Stimulated activated CD8-positive, alpha-beta memory T cell treated with anti-CD3 and anti-CD28 coated beads, Interleukin-2, amount 100 ng/mL, for 48 hours (primary cell): ENCODE measurements at regions not wholly inside any gene's neighbourhood (a gene's known extent, or its start where the extent isn't known, plus 50 kb on each side); places are given as distances from the start of the nearest gene placed in this dataset.

Experiments used
- DNase-seq, 2 donors: peaks; one replicate each; pipeline ENCODE4 v3.0.0-alpha.2; 2020; ENCODE audit warnings: low read depth in 2 of 2

DNA sequence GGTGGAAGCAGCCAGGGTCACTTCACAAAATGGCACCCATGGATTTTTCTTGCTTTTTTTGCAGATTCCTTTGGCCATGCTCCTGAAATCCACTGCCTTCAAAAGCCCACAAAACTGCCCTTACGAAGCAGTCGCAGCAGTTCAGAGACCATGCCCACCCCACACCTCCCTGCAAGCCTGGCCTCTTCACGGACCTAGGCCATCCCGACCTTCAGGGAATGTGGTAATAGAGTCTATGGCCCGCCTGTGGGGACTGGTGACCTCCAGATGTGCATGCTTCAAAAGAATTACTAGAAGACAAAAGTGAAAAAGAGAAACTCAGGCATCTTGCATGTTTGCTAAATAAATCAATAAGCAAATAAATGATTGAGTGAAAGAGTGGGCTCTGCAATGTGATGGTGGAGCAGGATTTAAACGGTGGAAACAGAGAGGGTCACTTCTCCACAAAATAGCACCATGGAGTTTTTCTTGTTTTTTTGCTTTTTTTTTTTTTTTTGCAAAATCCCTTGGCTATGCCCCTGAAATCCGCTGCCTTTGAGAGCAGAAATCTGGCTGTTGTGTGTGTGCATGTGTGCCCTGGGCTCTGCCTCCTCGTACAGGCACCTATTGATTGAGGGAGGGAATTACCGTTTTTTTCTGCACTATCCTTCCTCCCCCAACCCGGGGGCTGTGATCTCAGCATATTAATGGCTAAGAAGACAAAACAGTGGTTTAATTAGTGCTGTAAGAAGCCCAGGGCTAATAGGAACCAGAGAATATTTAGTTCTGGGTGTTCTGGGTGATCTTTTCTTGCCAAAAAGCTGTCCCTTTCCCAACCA lies 107.4 kb downstream of the PXDC1 start:
- DNase-seq, result no peak

DNA sequence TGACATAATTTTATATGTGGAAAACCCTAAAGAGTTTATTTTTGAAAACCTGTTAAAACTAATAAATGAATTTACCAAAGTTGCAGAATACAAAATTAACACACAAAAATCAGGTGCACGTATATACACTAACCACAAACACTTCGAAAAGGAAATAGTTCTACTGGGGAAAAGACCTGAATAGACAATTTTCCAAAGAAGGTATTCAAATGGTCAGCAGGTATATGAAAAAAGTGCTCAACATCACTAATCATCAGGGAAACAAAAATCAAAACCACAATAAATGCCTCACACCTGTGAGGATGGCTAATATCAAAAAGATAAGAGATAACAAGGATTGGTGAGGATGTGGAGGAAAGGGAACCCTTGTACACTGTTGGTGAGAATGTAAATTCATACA lies 110.6 kb downstream of the PXDC1 start:
- no peak for DNase-seq

DNA sequence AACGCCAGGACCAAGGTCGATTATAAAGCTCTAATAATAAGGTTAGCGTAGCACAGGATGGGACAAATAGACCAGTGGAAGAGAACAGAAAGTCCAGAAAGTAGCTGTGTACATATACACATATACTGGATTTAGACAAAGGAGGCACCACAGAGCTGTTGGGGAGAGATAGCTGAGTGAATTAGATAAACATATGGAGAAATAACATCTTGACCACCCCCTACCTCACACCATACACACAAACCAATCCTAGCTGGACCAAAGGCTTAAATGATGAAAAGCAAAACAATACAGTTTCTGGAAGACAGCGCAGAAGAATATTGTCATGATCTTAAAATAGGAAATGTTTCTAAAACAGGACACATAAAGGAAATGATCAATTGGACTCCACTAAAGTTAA lies 112.9 kb downstream of the PXDC1 start:
- DNase-seq, result no peak

DNA sequence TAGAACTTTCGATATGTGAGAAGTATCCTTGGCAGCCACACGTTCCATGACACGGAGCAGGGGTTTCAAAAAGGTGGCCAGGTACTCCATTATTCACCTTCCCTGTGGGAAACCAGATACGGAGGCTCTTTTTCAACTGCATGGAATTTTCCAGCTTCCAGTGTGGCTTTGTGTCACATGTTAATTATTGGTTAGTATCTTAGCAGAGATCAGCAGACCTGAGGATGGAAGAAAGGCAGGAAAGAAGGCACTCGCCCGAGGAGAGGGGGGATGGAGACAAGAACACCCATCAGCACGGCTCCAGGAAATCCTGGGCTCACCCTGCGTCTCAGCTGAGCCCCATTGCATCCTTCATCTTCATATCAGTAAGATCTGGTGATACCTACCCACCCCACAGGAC lies 115.5 kb downstream of the PXDC1 start:
- no peak for DNase-seq

DNA sequence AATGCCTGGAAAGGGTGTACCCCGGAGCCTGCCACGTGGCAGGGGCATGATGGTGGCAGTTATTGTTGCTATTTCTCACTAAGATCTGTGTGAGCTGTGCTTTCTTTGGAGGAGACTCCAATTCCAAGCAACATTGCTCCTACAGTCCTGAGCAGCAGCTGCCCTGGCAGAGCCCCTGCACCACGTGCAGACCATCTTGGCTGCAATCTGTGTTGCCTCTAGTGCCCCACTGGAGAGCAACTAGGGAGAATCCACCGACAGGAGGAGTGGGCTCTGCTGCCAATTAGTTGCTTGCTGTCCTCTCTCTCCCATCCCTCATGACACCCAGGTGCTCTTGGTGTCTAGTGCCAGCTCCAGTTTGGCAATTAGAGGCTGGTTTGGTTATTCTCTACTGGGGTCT lies 116.0 kb downstream of the PXDC1 start:
- no peak for DNase-seq

DNA sequence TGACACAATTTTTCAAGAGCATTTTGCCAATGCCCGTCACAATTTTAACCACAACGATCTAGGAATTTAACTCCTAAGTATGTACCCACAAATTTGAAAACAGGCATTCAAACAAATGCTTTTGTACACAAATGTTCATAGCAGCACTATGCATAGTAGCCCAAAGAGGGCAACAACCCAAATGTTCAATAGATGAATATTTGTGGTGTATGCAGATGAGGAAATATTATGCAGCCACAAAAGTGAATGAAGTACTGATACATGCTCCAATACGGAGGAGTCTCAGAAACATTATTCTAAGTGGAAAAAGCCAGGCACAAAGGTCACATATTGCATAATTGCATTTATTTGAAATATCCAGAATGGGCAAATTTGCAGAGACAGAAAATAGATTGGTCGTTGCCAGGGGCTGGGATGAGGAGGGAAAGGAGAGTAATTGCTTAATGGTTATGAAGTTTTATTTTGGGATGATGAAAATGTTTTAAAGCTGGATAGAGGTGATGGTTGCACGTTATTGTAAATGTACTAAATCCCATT lies 117.2 kb downstream of the PXDC1 start:
- no peak for DNase-seq

DNA sequence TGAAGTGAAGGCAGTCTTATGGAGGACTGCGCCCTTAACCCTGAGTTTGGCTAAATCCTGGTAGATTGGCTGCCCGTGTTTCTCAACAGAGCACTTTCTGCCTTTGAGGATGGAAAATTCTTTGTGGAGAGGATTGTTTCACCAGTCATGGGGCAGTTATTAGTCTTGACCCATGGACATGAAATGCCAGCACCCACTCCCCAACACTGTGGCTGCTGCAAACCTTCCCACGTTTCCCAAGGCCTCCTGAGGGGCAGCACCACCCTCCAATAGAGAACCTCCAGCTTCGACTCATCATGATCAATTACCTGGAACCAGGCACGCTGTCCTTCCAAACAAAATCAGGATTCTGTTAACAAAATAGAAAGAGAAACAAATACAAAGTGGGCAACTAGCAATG lies 117.8 kb downstream of the PXDC1 start:
- no peak for DNase-seq

DNA sequence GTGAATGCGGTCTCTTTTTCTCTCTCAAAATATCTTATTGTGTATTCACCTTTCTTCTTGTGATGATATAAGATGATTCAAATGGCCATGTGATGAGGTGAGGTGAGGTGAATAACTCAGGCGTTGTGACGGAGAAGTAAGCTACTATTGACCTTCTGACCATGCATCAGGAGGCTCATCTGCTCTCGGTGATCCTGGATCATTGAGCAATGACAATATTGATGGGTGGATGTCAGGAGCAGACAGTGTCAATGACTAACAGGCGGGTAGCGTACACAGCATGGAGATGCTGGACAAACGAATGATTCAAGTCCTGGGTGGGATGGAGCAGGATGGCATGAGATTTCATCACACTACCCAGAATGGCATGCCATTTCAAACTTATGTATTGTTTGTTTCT lies 119.6 kb downstream of the PXDC1 start:
- no peak for DNase-seq

DNA sequence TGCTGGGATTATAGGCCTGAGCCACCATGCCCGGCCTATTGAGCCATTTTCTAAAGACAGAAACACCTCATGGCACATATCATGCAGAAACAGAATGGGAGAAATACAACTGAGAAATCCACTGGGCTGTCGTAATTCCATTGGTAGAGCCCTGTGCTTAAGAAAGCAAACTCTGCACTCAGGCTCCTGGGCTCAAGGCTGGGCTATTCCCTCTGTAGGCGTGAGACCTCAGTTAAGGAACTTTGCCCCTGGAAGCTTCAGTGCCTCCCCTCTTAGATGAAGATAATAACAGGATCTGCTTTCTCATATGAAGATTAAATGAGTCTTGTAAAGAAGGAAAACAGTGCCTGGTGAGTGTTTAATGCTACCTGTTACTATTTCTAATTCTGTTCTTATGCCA lies 120.3 kb downstream of the PXDC1 start:
- no peak for DNase-seq

DNA sequence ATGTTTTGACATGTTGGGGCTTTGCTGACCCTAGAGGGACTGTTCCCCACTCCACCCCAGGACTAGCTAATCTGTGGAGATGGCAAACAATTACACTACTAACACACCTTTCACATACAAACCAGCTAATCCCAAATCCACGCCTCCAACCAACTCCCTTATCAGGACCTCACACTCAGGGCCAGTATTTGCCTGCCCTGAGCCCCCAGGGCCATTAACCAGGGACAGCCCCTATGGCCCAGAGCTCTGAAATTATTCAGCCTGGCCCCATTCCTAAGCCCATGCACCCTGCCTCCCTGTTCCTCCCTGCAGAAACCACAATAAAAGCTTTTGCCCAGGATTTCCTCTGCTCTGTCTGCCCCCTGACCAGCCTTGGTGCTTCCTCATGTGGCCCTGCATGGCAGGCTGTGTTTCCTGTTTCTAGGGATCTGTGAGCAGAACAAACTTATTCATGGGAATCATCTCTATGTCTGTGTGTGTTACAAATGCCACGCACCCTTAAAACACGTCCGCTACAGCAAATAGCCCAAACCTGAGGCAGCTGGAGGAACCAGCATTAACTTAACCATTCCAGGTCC lies 121.2 kb downstream of the PXDC1 start:
- no peak for DNase-seq

DNA sequence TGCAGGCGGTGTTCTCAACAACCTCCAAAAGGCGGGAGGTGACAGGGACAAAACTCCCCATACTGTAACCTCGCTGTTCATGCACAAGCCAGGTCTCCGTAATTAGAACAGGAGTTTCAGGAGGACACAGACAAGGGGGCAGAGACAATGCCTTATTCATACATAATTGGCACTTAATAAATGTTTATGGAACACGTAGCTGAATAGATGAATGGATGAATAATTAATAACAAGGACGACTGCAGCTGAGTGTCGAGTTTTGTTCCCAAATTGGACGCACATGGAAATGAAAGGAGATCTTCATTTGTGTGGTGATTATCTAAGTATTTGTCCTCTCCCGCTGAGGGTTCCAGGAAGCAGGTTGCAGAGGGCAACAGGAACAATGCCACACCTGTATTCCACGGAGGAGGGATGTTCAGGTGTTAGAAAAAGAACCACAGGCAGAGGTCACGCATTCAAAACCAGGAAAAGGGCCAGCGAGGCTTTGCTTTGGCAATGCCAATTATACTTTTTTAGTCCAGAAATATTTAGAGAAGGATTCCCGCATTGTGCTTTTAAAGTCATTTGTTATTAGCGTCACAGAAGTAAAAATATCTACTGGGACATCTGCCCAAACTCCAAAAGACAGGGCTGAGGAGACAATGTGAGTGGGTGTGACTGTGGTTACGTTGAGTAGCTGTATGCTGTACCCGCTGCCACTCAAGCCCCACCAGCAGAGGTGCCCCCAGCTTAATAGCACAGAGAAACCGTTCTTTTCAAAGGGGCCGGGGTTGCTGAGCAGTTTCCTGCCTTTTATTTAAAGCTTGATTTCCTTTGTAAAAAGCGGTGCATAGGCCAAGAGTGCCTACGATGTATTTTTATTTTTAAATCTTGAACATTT lies 123.3 kb downstream of the PXDC1 start:
- DNase-seq, result no peak

DNA sequence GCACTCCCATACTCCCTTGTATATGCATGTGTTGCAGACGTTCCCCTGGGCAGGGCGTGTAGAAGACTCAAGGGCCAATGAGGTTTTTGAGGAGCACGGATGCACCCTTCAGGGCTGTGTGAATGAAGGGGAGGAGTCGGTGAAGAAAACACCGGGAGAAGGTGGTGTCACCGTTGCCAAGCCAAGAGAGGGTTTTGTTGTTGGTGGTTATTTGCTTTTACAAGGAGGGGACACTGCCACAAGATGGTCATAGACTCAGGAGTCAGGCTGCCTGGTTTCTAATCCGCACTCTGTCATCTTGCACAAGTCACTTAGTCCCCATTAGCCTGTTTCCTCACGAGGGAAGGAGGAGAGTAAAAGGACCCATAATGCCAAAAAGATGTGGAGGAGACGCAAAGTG lies 124.0 kb downstream of the PXDC1 start:
- no peak for DNase-seq

DNA sequence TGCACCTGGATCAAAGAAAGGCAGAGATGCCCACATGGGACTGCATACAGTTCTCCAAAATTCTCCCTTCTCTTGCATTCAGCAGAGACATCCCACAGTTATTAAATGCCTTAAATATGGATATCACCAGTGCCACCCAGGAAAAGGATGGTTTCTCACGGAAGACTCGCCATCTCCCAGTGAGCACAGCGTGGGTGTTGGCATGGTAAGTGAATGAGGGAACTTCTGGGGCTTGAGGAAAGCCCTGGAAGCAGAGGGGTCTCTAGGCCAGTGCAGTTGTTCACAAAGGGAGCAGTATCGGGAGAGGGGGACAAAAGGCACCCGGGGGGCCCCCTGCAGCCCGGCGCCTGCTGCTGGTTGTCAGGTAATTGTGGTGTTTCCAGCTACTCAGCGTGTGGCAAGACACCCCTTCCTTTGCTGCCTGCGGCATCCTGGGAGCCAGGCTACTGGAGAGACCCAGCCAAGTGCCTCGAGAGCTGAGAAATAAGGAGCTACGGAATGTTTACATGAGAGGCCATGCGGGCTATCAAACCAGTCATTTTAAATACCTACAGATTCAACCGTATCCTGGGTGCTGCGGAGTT lies 125.4 kb downstream of the PXDC1 start:
- no peak for DNase-seq

DNA sequence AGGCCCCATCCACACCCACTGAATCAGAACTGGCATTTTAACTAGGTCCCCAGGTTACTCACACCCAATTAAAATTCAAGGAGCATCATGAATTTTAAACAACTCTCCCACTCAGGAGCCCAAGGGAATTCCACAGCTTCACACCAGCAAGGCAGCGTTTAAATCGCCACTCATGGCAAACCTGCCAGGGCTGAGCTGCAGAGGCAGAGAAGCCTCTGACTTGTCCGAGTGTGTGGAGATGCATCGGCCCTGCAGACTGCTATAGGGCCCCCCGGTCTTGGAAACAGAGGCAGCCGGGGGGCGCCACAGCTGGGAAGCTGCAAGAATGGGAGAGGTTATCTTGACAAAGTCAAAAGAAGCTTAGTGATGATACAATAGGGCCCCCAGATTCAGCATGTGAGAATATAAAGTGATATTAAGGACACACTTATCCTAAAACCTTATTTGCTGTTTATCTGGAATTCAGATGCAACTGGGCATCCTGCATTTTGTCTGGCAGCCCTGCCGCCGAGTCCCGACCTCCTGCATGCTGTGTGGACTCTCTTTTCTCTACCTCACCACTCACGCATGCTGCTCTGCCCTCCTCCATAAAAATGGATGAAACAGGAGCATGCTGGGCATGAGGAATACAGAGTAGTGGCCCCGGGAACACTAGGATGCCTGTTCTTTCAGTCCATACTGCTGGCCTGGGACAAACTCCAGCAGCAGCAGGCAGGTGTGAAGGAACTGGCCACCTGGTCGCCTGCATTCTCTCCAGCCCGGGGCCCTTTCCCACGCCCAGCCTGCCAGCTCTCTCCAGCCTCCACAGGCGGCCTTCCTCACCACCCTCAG lies 126.1 kb downstream of the PXDC1 start:
- no peak for DNase-seq

DNA sequence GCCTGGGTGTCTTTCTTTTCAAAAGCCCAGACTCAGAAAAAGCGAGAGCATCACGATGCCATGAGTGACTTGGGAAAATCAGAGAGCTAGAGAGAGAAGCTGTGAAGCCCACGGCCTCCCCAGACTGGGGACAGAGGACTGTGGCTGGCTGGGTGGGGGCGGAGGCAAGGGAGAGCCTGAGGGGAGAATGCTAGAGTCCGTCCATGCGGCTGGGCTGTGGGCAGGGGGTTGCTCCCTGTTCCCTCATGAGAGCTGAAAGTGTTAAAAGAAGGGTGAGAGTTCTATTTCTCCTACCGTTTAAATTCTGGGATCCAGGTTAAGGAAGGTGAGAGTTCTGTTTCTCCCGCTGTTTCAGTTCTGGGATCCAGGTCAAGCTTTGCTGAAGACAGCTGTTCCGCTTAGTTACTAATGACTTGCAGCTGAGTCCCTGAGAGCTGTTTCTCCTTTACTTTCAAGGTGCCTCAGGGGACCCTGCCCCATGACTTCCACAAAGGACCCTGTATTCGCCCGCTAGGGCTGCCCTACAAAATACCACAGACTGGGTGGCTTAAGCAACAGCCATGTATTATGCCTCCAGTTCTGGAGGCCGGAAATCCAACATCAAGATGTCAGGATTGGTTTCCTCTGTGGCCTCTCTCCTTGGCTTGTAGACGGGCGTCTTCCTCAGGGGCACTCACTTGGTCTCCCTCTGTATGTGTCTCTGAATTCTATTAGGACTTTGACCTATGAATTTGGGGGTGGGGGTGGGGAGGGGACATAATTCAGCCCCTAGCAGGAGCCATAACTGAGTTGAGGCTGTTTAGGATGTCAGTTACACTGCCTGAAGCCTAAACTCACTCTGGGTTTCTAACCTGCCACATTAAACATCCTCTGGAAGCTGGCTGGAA lies 127.0 kb downstream of the PXDC1 start:
- no peak for DNase-seq

DNA sequence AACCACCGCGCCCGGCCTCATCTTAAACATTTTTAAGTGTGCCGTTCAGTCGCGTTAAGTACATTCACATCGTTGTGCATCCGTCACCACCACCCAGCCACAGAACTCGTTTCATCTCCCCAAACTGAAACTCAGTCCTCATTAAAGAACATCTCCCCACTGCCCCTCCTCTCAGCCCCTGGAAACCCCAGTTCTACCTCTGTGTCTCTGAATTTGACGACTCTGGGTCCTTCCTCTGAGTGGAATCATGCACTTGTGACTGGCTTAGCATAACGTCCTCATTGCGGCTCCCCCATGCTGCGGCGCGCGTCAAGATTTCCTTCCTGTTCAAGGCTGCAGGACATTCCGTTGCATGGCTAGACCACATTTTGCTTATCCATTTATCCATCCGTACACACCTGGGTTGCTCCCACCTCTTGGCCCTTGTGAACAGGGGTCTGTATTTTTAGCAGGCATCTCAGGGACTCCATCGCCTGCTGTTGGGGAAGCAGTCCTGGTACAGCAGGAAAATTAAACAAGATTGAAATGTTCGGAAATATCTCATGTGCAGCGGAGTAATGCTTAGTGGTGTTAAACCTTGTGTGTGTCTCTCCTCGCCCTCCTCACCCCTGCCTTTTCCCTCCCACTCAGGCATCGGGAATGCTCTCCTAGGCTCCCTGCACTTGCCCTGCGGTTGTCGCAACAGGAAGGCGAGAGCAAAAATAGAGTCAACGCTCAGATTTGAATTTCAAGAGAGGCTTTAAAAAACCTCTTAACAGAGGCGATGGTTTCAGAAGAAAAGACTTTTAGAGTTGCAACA lies 127.9 kb downstream of the PXDC1 start:
- peak in 1 of 2 donors; percentile 14 for DNase-seq

DNA sequence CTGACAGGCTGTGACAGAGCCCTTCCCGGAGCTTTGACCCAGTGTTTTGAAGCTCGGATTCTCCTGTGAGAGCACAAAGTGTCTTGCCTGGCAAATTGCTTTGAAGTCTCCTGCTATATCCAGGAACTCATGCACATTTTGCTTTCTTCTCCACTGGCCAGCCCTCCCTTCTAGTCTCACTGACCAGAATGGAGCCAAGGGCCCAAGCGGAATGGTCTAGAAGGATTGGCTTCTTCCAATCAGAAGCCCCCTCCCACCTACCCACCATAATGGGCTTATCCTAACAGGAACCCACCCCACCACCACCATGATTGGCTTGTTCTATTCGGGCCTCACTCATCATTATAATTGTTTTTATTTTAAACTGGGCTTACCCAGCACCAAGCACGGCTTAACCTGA lies 130.1 kb downstream of the PXDC1 start:
- no peak for DNase-seq

DNA sequence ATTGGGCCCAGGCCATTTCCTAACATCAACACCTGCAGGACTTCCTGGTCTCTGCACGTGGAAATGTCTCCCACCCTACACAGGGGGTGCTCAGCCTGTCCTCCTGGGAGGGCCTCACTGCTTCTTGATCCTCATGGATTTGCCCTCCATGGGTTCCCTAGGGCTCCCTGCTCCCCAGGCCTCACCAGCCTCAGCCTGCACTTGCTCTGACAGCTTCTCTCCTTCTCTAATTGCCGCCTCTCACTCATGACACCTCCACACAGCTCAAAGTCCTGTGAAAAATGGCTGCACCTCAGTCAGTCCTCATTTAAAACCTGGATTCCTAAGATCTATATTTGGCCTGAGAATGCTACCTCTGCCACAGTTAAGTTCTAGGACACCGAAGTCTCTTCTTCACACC lies 130.6 kb downstream of the PXDC1 start:
- no peak for DNase-seq

DNA sequence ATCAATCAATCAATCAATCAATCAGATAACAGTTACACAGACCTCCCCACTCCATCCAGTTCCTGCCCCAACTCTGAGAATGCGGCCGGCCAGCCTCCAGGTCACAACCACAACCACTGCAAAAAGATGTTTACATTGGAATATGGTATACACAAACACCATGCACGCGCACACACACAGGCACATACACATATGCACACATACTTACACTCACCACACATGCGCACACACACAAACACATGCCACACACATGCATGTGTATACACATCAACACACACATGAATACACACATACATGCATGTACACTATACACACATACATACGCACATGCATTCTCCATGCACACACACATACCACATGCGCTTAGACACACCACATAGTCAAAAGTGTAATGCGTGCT lies 131.1 kb downstream of the PXDC1 start:
- DNase-seq, result no peak
